ENCODE measurements at regions not wholly inside any gene's neighbourhood (a gene's known extent, or its start where the extent isn't known, plus 50 kb on each side); places are given as distances from the start of the nearest gene placed in this dataset.

- Histone ChIP-seq H3K9ac (replicated peaks; ENCODE audit: extremely low read depth, insufficient read depth, low read length) (no peak overlapping the region), H3K4me3 (replicated peaks in 1 of 3; ENCODE audit: insufficient read depth in 1 of 3, low read depth in 1 of 3, low read length in 3 of 3) (no peak overlapping the region), H3K79me2 (ENCODE audit: control insufficient read depth, insufficient read depth, low read length) (peaks cover 2% of the 10 kb centered on the region), H2AFZ (ENCODE audit: low read depth, low read length) (no peak overlapping the region), H3K9me3 (replicated peaks; ENCODE audit: control insufficient read depth, insufficient read depth, low read length) (no peaks in the 10 kb centered on the region), H4K20me1 (replicated peaks; ENCODE audit: control insufficient read depth, extremely low read depth, insufficient read depth, low read length) (no peaks in the 10 kb centered on the region), H3K4me1 (ENCODE audit: control insufficient read depth, extremely low read depth, insufficient read depth, low read length) (no peaks in the 10 kb centered on the region), H3K27me3 (ENCODE audit: control insufficient read depth in 2 of 2, insufficient read depth in 2 of 2, low read length in 2 of 2) (no peaks in the 10 kb centered on the region), H3K27ac (ENCODE audit: insufficient read depth, low read depth, low read length) (no peak overlapping the region), H3K9me1 (replicated peaks; ENCODE audit: control insufficient read depth, extremely low read depth, insufficient read depth, low read length) (no peaks in the 10 kb centered on the region), H3K4me2 (ENCODE audit: insufficient read depth, low read length) (no peak overlapping the region), H3K36me3 (ENCODE audit: control insufficient read depth in 2 of 2, extremely low read depth in 1 of 2, insufficient read depth in 2 of 2, low read length in 2 of 2) (no peaks in the 10 kb centered on the region)
- dilution Hi-C loops (cut with MboI; ENCODE audit: extremely low pct_ligation_motif_present, low sequenced_read_pairs) (no loop called here), intact Hi-C loops (cut with micrococcal nuclease) (no loop called here)
- ChIA-PET CTCF (no interaction called here), POLR2A (no interaction called here)
- DNase-seq (ENCODE audit: low read depth, low spot score), result no peak
- TF ChIP-seq CTCF (IDR thresholded peaks at IDR 0.05; ENCODE audit: extremely low read depth in 1 of 2, insufficient read depth in 1 of 2, low read depth in 1 of 2, low read length in 2 of 2) (no peak), MYC (IDR thresholded peaks at IDR 0.05; ENCODE audit: low read depth, low read length) (no peak), POLR2A (IDR thresholded peaks at IDR 0.05; ENCODE audit: low read depth, low read length) (no peak), FOS (IDR thresholded peaks at IDR 0.05; ENCODE audit: borderline replicate concordance, insufficient read depth, low read length) (no peak), EZH2 (IDR thresholded peaks at IDR 0.05; ENCODE audit: borderline replicate concordance, low read depth, low read length, severe bottlenecking) (no peak), JUN (IDR thresholded peaks at IDR 0.05; ENCODE audit: borderline replicate concordance, insufficient read depth, insufficient read length, low read depth) (no peak)
- BruUV-seq (replicated peaks), result no TSS peak
- FAIRE-seq, result no peak
Observed at GRCh38 chr7:136105191-136105590, 128.0 kb upstream of the MTPN start.

GRCh38 chr7:136104269-136104603 lies 127.1 kb upstream of the MTPN start:
- H3K36me3 ChIP-seq (ENCODE audit: control insufficient read depth in 2 of 2, extremely low read depth in 1 of 2, insufficient read depth in 2 of 2, low read length in 2 of 2), result no peaks in the 10 kb centered on the region
- ChIA-PET CTCF (interaction anchor here (2.5 kb wide), 1 partner anchor 11 kb away, joined by 12 read pairs; no protein-coding TSS in a partner anchor), POLR2A (no interaction called here)
- no peak overlapping the region for H3K4me2 ChIP-seq (ENCODE audit: insufficient read depth, low read length)
- no peaks in the 10 kb centered on the region for H3K9me3 ChIP-seq (replicated peaks; ENCODE audit: control insufficient read depth, insufficient read depth, low read length)
- TF ChIP-seq POLR2AphosphoS5 (IDR thresholded peaks at IDR 0.05; ENCODE audit: insufficient read depth, low read depth, low read length) (no peak), GATA2 (IDR thresholded peaks at IDR 0.05; ENCODE audit: insufficient read depth, insufficient read length, low read depth, low read length) (no peak), EZH2 (IDR thresholded peaks at IDR 0.05; ENCODE audit: borderline replicate concordance, low read depth, low read length, severe bottlenecking) (no peak), FOS (IDR thresholded peaks at IDR 0.05; ENCODE audit: borderline replicate concordance, insufficient read depth, low read length) (no peak), JUN (IDR thresholded peaks at IDR 0.05; ENCODE audit: borderline replicate concordance, insufficient read depth, insufficient read length, low read depth) (no peak), MAX (IDR thresholded peaks at IDR 0.05; ENCODE audit: insufficient read depth, insufficient read length) (no peak), POLR2A (IDR thresholded peaks at IDR 0.05; ENCODE audit: low read depth, low read length) (no peak), CTCF (IDR thresholded peaks at IDR 0.05; ENCODE audit: extremely low read depth in 1 of 2, insufficient read depth in 1 of 2, low read depth in 1 of 2, low read length in 2 of 2) (no peak), MYC (IDR thresholded peaks at IDR 0.05; ENCODE audit: low read depth, low read length) (no peak)
- no peaks in the 10 kb centered on the region for H3K9me1 ChIP-seq (replicated peaks; ENCODE audit: control insufficient read depth, extremely low read depth, insufficient read depth, low read length)
- no TSS peak for BruUV-seq (replicated peaks)
- H3K27me3 ChIP-seq (ENCODE audit: control insufficient read depth in 2 of 2, insufficient read depth in 2 of 2, low read length in 2 of 2), result no peaks in the 10 kb centered on the region
- no peak overlapping the region for H3K27ac ChIP-seq (ENCODE audit: insufficient read depth, low read depth, low read length)
- peaks cover 2% of the 10 kb centered on the region for H3K79me2 ChIP-seq (ENCODE audit: control insufficient read depth, insufficient read depth, low read length)
- FAIRE-seq (no peak), DNase-seq (ENCODE audit: low read depth, low spot score) (no peak)
- dilution Hi-C loops (cut with MboI; ENCODE audit: extremely low pct_ligation_motif_present, low sequenced_read_pairs), result no loop called here
- H3K4me1 ChIP-seq (ENCODE audit: control insufficient read depth, extremely low read depth, insufficient read depth, low read length), result no peaks in the 10 kb centered on the region
- H4K20me1 ChIP-seq (replicated peaks; ENCODE audit: control insufficient read depth, extremely low read depth, insufficient read depth, low read length), result no peaks in the 10 kb centered on the region
- no peak overlapping the region for H3K4me3 ChIP-seq (replicated peaks in 1 of 3; ENCODE audit: insufficient read depth in 1 of 3, low read depth in 1 of 3, low read length in 3 of 3)
- no peak overlapping the region for H2AFZ ChIP-seq (ENCODE audit: low read depth, low read length)
- intact Hi-C loops (cut with micrococcal nuclease), result no loop called here
- no peak overlapping the region for H3K9ac ChIP-seq (replicated peaks; ENCODE audit: extremely low read depth, insufficient read depth, low read length)

All from endothelial cell of umbilical vein (primary cell).